ENCODE measurements at regions not wholly inside any gene's neighbourhood (a gene's known extent, or its start where the extent isn't known, plus 50 kb on each side); places are given as distances from the start of the nearest gene placed in this dataset.
"Not testable (repeated sequence)": the region's sequence is repeated elsewhere in the genome, so short reads cannot be mapped to it uniquely, and the experiment has no call there.

GRCh38 chr13:61215116-61215515, 200.5 kb downstream of the PCDH20 start:
- DNase-seq (ENCODE audit: low spot score) = no peak

- no peak for DNase-seq (ENCODE audit: low spot score)
Observed at GRCh38 chr13:61214551-61214950, 201.1 kb downstream of the PCDH20 start.

GRCh38 chr13:61205898-61206297, 209.8 kb downstream of the PCDH20 start:
- DNase-seq (ENCODE audit: low spot score) = not testable (repeated sequence)

DNA sequence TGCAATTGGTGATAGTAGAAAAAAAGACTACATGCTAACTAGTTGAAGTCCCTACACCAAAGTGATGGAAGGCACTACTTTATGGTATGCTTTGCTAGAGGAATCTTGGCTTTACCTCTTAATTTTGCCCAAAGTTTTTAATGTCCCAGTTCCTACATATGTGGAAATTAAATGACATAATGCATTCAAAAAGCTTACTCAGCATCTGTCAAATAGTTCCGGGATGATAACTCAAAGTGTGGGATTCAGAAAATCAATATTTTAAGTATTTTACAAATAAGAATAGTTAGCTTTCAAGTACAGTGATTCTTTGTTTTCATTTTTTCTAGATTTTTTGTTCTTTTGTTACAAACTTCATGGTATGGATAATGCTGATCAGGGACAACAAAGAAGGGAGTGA, 211.6 kb downstream of the PCDH20 start:
- no peak for DNase-seq (ENCODE audit: low spot score)

DNA sequence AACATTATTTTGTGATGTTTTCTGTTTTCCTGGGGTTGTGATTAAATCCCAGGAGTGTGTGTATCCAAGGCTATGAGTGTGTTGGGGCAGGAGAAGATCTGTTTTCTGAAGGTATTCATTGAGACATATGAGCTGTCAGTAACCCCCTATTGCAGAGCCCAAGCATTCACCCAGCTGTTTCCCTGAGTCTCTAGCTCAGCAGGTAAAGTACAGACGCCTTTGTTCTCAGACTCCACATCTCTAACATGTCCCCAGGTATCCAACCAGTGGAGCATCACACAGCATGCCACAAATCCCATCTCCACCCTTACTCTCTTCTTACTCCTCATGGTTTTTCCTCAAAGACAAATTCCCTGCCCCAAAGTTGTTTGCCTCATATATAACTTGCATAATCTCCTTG, 213.6 kb downstream of the PCDH20 start:
- DNase-seq (ENCODE audit: low spot score) = no peak

GRCh38 chr13:61192826-61193225, 222.8 kb downstream of the PCDH20 start:
- no peak for DNase-seq (ENCODE audit: low spot score)

GRCh38 chr13:61188057-61188456, 227.6 kb downstream of the PCDH20 start:
- DNase-seq (ENCODE audit: low spot score) = no peak

DNA sequence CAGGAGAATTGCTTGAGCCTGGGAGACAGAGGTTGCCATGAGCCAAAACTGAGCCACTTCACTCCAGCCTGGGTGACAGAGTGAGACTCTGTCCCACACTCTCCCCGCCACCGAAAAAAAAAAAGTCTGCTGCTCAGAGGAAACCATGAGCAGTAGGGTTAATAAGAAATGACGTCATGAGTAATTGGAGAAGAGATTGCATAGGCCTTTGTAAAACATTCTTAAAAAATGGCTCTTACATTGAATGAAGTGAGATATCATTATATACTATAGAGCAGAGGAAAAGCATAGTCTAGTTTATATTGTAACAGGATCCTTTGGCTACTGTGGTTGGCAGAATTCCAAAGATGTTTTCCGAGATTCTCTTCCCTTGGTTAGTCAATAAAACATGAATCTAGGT, 228.2 kb downstream of the PCDH20 start:
- DNase-seq (ENCODE audit: low spot score) = no peak

- no peak for DNase-seq (ENCODE audit: low spot score)
Observed at GRCh38 chr13:61183670-61184069, 232.0 kb downstream of the PCDH20 start.

DNA sequence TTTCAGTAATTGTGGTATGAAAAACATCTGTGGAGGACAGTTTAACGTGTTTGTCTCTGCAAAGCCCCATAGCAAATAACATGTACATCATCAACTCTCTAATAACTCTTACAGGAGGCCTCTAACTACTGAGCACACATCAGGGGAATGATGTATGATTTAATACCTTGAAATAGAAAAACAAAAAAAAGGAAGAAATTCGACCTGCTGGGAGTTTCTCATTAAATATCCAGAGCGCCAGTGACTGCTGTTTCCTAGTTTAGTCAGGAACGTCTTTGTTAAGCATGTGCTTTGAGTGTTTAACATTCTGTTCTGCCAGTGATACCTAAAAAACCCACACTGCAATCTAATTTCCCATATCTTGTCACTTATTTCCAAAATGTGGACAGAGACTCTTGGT, 235.4 kb downstream of the PCDH20 start:
- no peak for DNase-seq (ENCODE audit: low spot score)

DNA sequence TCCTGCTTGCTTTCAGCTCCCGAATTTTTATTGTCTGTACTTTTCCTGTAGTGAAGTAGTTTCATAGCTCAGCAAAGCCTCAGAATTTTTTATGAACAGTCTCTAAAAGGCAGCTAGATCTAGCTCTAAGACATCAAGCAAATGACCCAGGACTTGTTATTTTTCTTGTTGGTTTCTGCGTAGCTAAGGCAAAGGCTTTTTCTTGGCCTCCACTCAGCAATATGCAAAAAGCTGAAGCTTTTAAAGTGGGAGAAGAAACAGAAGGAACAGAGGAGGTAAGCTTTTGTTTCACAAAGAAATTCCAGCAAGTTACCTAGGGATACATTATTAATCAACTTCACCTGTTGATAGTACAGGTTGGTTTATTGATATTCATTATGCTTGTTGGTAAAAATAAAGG, 235.9 kb downstream of the PCDH20 start:
- DNase-seq (ENCODE audit: low spot score) = no peak

DNA sequence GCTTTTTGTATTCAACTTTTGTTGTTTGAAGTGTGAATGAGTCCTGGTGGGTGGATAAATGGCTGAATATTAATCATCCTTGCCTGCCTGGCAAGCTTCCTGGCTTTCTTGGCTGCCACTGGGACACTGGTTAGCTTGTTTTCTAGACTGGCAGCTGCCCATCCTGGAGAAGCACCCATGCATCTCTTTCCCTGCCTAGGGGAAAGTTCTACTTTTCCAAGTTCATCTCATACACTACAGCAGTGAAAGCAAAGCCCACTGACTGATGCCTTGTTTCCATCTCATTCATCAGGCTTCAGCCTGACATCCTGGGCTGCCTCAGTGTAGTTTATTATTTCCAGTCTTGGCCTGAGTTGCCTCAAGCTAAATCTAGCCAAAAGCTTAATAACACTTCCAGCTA, 244.8 kb downstream of the PCDH20 start:
- DNase-seq (ENCODE audit: low spot score) = no peak

GRCh38 chr13:61162636-61163035, 253.0 kb downstream of the PCDH20 start:
- no peak for DNase-seq (ENCODE audit: low spot score)

DNA sequence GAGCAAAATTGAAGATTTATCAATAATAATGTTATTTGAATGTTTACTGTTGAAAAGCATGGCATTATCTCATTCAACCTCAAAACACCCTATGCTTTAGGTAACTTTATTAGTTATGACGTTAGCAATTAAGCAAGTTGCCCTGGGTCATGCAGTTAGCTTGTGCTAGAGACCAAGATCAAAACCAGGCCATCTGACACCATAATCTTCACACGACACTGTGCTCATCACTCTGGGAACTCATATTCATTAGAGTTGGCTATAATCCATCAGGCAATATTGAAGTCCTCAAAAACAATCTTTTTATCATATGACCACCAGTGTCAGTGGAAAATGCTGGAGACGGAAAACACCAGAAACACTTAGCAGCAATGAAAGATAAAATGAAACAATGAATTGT, 253.5 kb downstream of the PCDH20 start:
- no peak for DNase-seq (ENCODE audit: low spot score)

- no peak for DNase-seq (ENCODE audit: low spot score)
Observed at GRCh38 chr13:61156753-61157152, 258.9 kb downstream of the PCDH20 start.

GRCh38 chr13:61151062-61151461, 264.6 kb downstream of the PCDH20 start:
- no peak for DNase-seq (ENCODE audit: low spot score)

GRCh38 chr13:61149331-61149730, 266.3 kb downstream of the PCDH20 start:
- no peak for DNase-seq (ENCODE audit: low spot score)

DNA sequence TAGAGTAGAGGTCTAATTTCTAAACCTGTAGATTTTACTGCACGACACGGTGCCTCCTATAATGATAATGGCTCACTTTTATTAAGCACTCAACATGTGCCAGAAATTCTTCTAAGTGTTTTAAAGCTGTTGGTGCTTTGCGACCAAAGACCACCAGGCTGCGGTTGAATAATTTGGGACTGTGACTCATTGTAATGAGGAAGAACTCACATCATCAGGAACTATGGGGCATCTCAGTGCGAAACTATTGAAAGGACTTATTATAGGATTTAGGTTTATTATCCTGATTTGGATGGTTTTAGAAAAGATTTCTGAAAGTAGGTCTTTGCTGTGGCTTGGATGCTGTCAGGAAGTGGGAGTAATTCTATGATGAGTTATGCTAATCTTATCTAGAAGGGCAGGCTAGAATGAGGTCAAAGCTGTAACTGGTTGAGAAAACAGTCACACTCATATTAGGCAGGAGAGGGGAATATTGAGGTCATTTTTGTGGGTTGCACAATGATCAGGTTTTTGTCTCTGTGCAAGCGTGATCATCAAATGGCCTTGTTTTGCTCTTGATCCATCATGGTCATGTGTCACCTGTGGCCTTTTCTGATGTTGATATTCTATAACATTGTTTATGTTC, 266.8 kb downstream of the PCDH20 start:
- DNase-seq (ENCODE audit: low spot score) = no peak

DNA sequence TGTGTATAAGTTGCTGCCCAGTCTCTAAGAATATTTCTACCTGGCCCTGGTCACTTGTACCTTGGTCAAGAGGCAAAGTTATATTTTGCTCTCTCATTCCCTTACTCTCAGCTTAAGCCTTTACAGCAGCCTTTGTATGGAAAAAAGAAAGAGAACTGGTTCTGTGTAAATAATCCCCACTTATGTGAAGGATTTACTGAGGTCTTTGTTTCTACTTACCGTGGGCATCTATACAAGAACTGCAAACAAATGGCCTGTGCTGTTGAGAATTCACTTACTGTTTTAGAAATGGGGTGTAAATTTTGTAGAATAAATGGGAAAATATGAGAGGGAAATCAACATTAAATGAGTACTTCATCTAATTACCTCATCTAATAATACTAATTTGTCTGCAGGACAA, 267.4 kb downstream of the PCDH20 start:
- no peak for DNase-seq (ENCODE audit: low spot score)

GRCh38 chr13:61146571-61146970, 269.1 kb downstream of the PCDH20 start:
- no peak for DNase-seq (ENCODE audit: low spot score)

GRCh38 chr13:61146158-61146557, 269.5 kb downstream of the PCDH20 start:
- no peak for DNase-seq (ENCODE audit: low spot score)

GRCh38 chr13:61144834-61145593, 270.6 kb downstream of the PCDH20 start:
- no peak for DNase-seq (ENCODE audit: low spot score)

DNA sequence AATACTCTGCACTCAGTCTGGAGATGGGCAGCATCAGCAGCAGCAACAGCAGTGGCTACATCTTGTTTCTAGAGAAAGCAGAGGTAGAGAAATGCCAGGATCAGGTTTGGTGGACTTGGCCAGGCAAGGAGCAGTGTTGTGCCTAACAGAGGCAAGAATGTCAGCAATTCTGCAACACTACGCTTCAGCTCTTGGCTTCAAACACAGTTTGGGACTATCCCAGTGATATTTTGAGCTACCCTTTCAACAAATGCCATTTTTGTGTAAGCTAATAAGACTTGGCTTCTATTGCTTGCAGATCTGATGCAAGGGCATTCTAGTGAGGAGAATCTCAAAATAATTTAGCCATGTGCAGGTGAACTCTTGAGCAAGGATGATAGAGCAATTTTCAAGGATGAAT, 271.3 kb downstream of the PCDH20 start:
- no peak for DNase-seq (ENCODE audit: low spot score)

GRCh38 chr13:61142506-61142905, 273.1 kb downstream of the PCDH20 start:
- DNase-seq (ENCODE audit: low spot score) = no peak

Data from A172 (cell line).